Left lobe of liver (tissue), 2 donors: ENCODE measurements at regions not wholly inside any gene's neighbourhood (a gene's known extent, or its start where the extent isn't known, plus 50 kb on each side); places are given as distances from the start of the nearest gene placed in this dataset.
A peak's percentile ranks its signal among the peaks of the same experiment; 100 is the strongest.

Source experiments
- ATAC-seq: fragments of 200-7000 bp; cut with Tn5 transposase; one replicate; pipeline ENCODE4 v1.9.1; 2020; ENCODE audit warnings: mild to moderate bottlenecking, moderate library complexity
- DNase-seq: peaks from one replicate; pipeline ENCODE4 v3.0.0-alpha.2; 2020; ENCODE audit warnings: low spot score
- donor health status: DM: no; HTN: no; CAD: no; lungs with moderate emphysema.
- donor health status: DM: no; HTN: yes; CAD: no.

GRCh38 chr10:44845361-44846175, 65.6 kb upstream of the TMEM72 start:
- DNase-seq (no peak), ATAC-seq (no peak)

GRCh38 chr10:44847110-44847509, 64.0 kb upstream of the TMEM72 start:
- DNase-seq = no peak
- no peak for ATAC-seq

DNA sequence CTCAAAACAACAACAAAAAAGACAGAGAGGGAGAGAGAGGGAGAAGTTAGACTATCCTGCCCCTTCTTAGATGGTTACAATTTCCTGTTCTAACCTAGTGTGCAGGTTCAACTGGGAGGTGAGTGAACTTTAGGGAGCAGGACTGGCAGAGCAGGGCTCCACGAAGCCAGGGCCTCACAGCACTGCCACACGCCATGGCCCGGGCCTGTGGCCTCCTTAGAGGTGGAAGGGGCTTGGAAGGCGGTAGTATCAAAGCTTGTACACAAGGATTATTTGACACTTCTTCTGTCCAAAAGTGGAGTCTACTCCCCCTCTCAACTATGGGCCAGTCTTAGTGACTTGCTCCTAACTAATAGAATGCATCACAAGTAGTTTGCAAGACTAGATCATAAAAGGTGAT, 62.9 kb upstream of the TMEM72 start:
- DNase-seq (no peak), ATAC-seq (no peak)

GRCh38 chr10:44849936-44850335, 61.2 kb upstream of the TMEM72 start:
- no peak for ATAC-seq

DNA sequence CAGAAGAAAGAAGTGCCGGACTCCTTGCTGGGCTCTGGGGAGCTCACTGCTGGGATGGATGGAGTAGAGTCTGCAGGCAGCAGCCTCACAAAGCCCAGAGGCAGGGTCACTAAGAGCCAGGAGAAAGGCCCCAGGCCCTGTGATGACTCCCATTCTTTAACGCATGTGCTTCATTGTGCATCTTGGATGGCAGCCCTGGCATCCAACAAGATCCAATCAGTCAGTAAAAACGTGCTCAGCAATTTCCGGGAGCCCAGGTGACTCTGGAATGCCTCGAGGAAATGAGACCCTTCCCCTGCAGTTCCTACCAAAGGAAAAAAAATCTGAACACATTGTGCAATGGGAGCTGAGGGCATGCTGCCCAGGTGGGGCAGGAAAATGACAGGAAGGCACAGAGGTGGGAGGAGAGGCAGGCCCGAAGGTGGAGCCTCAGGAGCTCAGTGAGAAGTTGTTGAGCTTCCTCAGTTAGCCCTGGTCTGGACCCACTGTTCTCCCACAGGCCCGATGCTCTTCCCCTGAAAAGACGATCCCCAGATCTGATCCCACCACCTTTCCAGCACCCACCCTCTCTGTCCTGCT, 60.7 kb upstream of the TMEM72 start:
- ATAC-seq (no peak), DNase-seq (no peak)

More at GRCh38 chr10:44849936-44850335, 61.2 kb upstream of the TMEM72 start:
- DNase-seq = no peak

DNA sequence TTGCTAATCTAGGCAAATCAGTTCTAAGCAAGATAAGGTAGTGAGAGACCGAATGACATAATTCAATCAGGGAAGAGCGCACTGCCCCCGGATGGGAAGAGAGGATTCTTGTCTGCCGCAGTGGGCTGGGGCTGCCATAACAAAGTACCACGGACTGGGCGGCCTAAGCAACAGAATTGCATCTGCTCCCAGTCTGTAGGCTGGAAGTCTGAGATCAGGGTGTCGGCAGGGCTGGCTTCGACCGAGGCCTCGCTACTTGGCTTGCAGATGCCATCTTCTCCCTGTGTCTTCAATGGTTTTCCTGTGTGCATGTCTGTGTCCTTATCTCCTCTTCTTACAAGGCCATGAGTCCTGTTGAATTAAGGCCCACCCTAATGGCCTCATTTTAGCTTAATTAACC, 59.7 kb upstream of the TMEM72 start:
- ATAC-seq = no peak

DNA sequence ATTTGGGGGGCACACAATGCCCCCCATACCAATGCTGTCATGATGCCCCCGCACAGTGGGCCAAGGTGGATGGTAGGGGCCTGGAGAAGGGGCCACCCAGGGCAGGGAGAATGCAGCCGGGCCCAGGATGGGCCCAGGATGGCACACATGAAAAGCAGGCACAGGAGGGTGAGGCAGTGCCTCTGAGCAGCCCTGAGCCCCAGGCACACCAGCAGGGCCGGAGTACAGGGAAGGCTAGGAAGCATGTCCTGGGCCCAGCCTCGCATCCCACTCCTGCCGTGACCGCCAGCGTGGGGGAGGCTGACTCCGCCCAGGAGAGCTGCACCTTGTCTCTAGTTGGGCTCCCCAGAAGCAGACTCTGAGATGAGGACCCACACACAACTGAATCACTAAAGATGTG, 59.3 kb upstream of the TMEM72 start:
- DNase-seq = no peak
- ATAC-seq = no peak

More for the DNA sequence above, 59.7 kb upstream of the TMEM72 start:
- DNase-seq = no peak

- DNase-seq (no peak), ATAC-seq (peak; percentile 82)
Observed at GRCh38 chr10:44853148-44853734, 57.9 kb upstream of the TMEM72 start.

- no peak for ATAC-seq
Observed at GRCh38 chr10:44853796-44854195, 57.3 kb upstream of the TMEM72 start.

DNA sequence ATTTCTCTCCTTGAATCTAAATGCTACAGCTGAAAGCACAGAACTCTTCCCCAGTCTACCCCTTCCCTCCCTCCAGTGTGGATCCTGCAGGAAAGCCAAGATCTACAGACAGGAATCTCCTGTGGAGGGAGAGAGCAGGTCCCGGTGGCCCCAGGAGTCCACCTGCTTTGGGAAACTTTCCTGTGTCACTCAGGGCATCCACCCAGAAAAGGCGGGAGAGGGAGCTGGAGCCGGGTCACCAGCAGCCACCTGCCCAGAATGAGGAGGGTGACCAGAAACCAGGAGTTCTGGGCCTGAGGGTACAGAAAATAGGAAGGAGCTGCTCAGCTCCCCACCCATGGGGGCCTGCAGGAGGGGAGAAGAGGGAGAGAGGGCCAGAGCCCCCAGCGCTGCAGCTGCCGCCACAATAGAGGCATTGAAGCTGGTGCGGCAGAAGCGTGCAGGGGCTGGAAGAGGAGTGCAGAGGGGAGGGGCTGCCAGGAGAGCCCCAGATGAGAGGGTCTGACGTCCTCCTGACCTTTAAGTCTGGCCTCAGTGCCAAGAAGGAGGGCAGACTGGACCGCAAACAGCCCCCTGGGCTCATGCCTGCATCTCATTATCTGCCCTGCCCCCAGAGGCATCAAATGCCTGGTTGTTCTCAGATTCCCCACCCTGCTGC, 56.3 kb upstream of the TMEM72 start:
- ATAC-seq (no peak), DNase-seq (no peak)

More at GRCh38 chr10:44853796-44854195, 57.3 kb upstream of the TMEM72 start:
- DNase-seq = no peak

DNA sequence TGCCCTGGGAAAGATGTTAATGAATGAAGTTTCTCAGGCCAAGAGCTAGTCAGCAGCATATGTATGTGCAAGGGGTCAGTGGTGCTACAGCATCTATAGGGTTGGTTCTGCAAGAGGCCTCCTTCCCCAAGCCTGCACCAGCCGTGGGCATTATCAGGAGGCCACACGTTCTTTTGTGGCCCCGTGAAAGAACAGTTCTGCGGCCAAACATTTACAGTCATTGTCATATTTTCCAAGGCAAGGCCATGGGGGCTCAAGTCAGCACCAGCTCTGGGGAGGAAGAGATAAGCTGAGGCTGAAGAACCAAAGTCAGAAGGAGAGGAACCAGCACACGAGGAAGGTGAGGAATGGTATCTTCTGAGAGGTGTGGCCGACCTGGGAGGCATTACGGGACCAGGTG, 54.4 kb upstream of the TMEM72 start:
- ATAC-seq (no peak), DNase-seq (no peak)

GRCh38 chr10:44857363-44858016, 53.6 kb upstream of the TMEM72 start:
- ATAC-seq (peak; percentile 84), DNase-seq (no peak)

DNA sequence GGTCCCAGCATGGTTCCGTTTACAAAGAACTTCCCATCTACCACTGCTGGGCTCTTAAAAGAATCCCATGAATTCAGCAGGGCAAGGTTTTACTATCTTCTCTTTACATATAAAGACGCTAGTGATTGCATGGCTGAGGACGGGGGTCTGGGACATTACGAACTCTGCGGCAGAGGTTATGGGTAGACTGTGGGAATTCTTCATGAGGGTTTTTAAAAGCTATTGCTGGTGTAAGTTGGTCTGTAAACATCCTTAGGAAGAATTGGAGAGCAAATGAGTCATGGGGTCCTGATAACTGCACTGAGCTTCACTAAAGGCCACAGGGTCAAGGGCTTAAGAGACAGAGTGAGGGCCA, 53.1 kb upstream of the TMEM72 start:
- no peak for DNase-seq
- no peak for ATAC-seq

- no peak for ATAC-seq
- peak; percentile 3 for DNase-seq
Observed at GRCh38 chr10:44858988-44859387, 52.1 kb upstream of the TMEM72 start.

- ATAC-seq (no peak), DNase-seq (peak; percentile 38)
Observed at GRCh38 chr10:44859546-44860285, 51.4 kb upstream of the TMEM72 start.

DNA sequence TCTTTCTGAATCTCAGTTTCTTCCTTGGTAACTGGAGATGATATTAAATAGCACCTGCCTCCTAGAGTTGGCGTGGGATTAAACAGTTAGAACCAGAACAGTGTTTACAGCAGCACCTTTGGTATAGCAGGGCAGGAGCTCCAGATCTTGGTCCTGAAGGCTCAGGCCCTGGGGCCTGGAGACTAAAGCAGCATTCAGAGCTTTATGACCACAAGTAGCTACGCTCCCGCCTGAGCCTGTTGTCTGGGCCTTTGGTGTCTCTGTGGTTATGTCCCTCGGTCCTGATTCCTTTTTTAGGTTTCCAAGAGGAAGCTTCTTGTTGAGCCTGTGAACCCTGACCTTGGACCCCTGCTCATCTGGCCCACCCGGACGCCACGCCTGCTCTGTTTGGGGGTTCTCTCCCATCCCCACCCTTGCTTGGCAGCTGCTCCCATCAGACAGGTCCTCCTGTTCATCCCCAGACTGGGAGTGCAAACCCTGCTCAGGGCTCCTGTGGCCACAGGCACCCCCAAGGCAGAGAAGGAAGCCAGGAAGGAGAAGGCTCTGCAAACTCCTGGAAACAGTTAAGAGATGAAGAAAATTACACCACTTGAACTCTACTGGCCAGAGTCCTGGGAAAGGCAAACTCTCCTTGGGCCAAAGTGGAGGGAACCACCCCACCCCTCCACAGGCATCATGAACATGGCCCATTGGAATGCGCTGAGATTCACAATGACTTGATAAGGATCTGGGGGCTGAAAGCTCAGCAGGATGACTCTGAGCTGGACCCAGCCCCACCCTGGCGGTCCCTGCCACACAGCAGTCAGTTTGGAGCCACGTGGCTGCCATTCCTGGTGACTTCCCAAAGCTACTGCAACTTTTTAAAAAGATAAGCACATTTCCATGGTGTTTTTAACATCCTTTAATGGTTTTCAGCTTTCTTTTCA, 50.1 kb upstream of the TMEM72 start:
- DNase-seq (peak; percentile 34), ATAC-seq (no peak)
